Common myeloid progenitor, CD34-positive (primary cell): ENCODE measurements at regions not wholly inside any gene's neighbourhood (a gene's known extent, or its start where the extent isn't known, plus 50 kb on each side); places are given as distances from the start of the nearest gene placed in this dataset.

Source experiments
- CTCF ChIA-PET: fragments of 350-600 bp; sonication (Branson Sonifier 250); formaldehyde crosslinking; loops from one replicate; lab custom pipeline; 2021; ENCODE audit warnings: antibody characterized with exemption; lab: Charles Lee
- POLR2A ChIA-PET: fragments of 350-600 bp; sonication (Branson Sonifier 250); formaldehyde crosslinking; loops from one replicate; lab custom pipeline; 2021; ENCODE audit warnings: antibody characterized with exemption; lab: Charles Lee
- DNase-seq, 3 donors: peaks; one replicate each; pipeline versions ENCODE4 v3.0.0 to v3.0.0-alpha.2; 2013
- H3K27ac ChIP-seq, 2 experiments: 1 replicate in 1 of 2; 2 replicates in 1 of 2; pipeline ENCODE4 v1.7.0; 2013; ENCODE audit warnings: inconsistent platforms in 2 of 2, low read length in 2 of 2, mild to moderate bottlenecking in 2 of 2, low read depth in 1 of 2, moderate library complexity in 1 of 2; ENCODE audit not compliant: severe bottlenecking in 2 of 2, insufficient read depth in 1 of 2, poor library complexity in 1 of 2
- H3K27me3 ChIP-seq, 5 experiments: replicated peaks in 2 of 5; 1 replicate in 3 of 5; 2 replicates in 2 of 5; pipeline versions ENCODE4 v1.6.1 to v1.7.0; 2013; ENCODE audit warnings: low read length in 4 of 5, mild to moderate bottlenecking in 2 of 5, moderate library complexity in 2 of 5, inconsistent platforms in 1 of 5; ENCODE audit not compliant: insufficient read depth in 5 of 5, control insufficient read depth in 4 of 5
- H3K36me3 ChIP-seq, 4 experiments: 1 replicate in 2 of 4; 2 replicates in 2 of 4; pipeline versions ENCODE4 v1.6.1 to v1.7.0; 2013; ENCODE audit warnings: low read length in 3 of 4, control low read depth in 1 of 4, mild to moderate bottlenecking in 1 of 4; ENCODE audit not compliant: control insufficient read depth in 4 of 4, insufficient read depth in 4 of 4
- H3K4me1 ChIP-seq, 4 experiments: 1 replicate in 3 of 4; 2 replicates in 1 of 4; pipeline versions ENCODE4 v1.6.1 to v1.7.1; 2013; ENCODE audit warnings: low read length in 3 of 4, mild to moderate bottlenecking in 3 of 4, control low read depth in 1 of 4, inconsistent platforms in 1 of 4, moderate library complexity in 1 of 4; ENCODE audit not compliant: control insufficient read depth in 4 of 4, insufficient read depth in 4 of 4; ENCODE audit errors: control extremely low read depth in 1 of 4
- H3K4me3 ChIP-seq, 7 experiments: 1 replicate in 4 of 7; 2 replicates in 3 of 7; pipeline versions ENCODE4 v1.5.1 to v1.7.0; 2013; ENCODE audit warnings: mild to moderate bottlenecking in 7 of 7, low read length in 6 of 7, moderate library complexity in 6 of 7, inconsistent platforms in 2 of 7, low read depth in 2 of 7, control low read depth in 1 of 7; ENCODE audit not compliant: insufficient read depth in 4 of 7, control insufficient read depth in 1 of 7; ENCODE audit errors: extremely low read depth in 1 of 7
- H3K9me3 ChIP-seq, 5 experiments: 1 replicate in 4 of 5; 2 replicates in 1 of 5; pipeline versions ENCODE4 v1.6.1 to v1.7.1; 2013; ENCODE audit warnings: low read length in 4 of 5, mild to moderate bottlenecking in 2 of 5, inconsistent platforms in 1 of 5, low read depth in 1 of 5, moderate library complexity in 1 of 5; ENCODE audit not compliant: control insufficient read depth in 4 of 5, insufficient read depth in 2 of 5; ENCODE audit errors: control extremely low read depth in 1 of 5
- WGBS: methylation state at CpG from one replicate; pipeline ENCODE4 v1.1.5; 2013; ENCODE audit not compliant: insufficient coverage; 5-methylcytosine and 5-hydroxymethylcytosine counted together

DNA sequence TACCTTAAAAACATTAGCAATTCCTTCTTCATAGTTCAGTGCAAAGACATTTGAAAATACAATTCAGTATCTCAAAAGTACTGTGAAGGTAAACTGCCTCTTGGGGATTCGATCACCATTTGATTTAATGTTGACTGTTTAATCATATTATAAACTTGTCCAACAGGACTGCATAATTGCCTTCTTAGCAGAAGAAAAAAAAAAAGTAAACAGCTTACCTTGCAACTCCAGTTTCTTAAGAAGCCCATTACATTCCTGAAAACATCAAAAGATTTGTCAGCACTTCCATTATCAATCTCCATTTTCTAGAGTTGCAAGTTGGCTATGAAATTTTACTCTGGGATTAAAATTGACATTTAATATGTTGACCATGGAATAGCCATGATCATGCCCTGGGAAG, 1154.6 kb downstream of the OLFM4 start:
- WGBS, result no CpG with 5 or more reads among the region's 1 CpG
- Histone ChIP-seq H3K9me3 (no peaks in the 10 kb centered on the region), H3K4me1 (no peaks in the 10 kb centered on the region), H3K36me3 (no peaks in the 10 kb centered on the region), H3K4me3 (no peak overlapping the region), H3K27me3 (no peaks in the 10 kb centered on the region), H3K27ac (no peak overlapping the region)
- CTCF ChIA-PET, result no interaction called here
- no peak for DNase-seq
- POLR2A ChIA-PET, result no interaction called here

DNA sequence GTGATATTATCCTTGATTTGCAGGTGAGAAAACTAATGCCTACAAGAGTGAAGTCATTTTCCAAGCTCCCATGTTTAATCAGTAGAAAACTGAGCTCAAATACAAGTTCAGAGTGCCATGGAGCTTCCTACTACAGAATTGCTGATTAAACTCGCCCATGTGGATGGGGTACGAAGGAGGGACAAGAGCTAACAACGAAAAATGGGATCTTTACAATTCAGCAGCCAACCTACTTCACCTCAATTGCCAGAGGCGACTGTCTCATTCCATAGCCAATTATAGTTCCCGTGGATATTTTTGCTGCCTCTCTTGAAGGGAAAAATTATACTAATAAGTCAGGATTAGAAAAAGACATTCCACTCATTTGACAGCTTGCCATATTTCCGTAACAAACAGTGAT, 1155.1 kb downstream of the OLFM4 start:
- WGBS, result 60% methylated on average over 1 of the region's 6 CpGs
- CTCF ChIA-PET, result no interaction called here
- DNase-seq, result no peak

DNA sequence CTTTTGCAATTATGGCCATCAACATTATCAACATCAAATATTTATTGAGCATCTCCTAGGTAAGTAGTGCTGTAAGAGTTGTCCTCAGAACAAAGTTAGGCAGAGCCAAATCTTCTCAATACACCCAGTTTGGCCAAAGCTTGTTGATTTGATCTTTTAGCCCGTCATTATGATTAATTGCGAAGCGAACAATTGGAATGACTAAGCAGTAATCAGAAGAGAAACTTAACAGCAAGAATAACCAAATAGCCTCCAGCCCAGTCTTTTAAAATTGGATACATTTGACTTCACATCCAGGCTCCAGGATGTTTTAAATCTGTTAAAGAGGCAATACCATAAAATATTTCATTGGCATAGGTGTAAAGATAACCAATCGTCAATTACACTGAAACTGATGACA, 1156.0 kb downstream of the OLFM4 start:
- POLR2A ChIA-PET, result no interaction called here

More for the DNA sequence above, 1155.1 kb downstream of the OLFM4 start:
- Histone ChIP-seq H3K9me3 (no peaks in the 10 kb centered on the region), H3K4me1 (no peaks in the 10 kb centered on the region), H3K27ac (no peak overlapping the region), H3K36me3 (no peaks in the 10 kb centered on the region), H3K27me3 (no peaks in the 10 kb centered on the region), H3K4me3 (no peak overlapping the region)
- POLR2A ChIA-PET, result no interaction called here

DNA sequence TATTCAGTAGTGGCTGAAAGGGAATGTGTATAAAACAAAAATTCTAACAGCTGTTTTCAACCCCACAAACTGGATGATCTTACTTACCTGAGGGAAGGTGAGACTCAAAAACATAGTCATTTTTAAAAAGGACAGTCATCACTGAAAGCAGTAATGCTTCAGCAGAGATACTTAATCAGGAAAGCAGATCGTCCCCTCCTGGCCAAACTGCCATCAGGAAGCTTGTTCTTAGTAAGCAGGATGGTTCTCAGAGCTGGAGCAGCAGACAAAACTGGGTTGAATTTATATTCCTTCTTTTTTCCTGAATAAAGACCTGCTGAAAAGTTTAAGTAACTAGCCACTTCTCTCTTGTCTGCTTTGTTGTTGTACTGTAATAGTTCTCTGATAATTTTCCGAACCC, 1156.5 kb downstream of the OLFM4 start:
- WGBS, result 74% methylated on average over 2 of the region's 2 CpGs
- no peak overlapping the region for H3K4me3 ChIP-seq
- H3K36me3 ChIP-seq, result no peaks in the 10 kb centered on the region
- DNase-seq, result no peak
- H3K27ac ChIP-seq, result no peak overlapping the region
- POLR2A ChIA-PET, result no interaction called here
- H3K9me3 ChIP-seq, result no peaks in the 10 kb centered on the region
- no peaks in the 10 kb centered on the region for H3K4me1 ChIP-seq
- no peaks in the 10 kb centered on the region for H3K27me3 ChIP-seq
- CTCF ChIA-PET, result no interaction called here

More for the DNA sequence above, 1156.0 kb downstream of the OLFM4 start:
- CTCF ChIA-PET, result no interaction called here
- no peaks in the 10 kb centered on the region for H3K4me1 ChIP-seq
- no peak for DNase-seq
- no peak overlapping the region for H3K27ac ChIP-seq
- H3K4me3 ChIP-seq, result no peak overlapping the region
- no peaks in the 10 kb centered on the region for H3K9me3 ChIP-seq
- 82% methylated on average over 3 of the region's 4 CpGs for WGBS
- H3K27me3 ChIP-seq, result no peaks in the 10 kb centered on the region
- H3K36me3 ChIP-seq, result no peaks in the 10 kb centered on the region

DNA sequence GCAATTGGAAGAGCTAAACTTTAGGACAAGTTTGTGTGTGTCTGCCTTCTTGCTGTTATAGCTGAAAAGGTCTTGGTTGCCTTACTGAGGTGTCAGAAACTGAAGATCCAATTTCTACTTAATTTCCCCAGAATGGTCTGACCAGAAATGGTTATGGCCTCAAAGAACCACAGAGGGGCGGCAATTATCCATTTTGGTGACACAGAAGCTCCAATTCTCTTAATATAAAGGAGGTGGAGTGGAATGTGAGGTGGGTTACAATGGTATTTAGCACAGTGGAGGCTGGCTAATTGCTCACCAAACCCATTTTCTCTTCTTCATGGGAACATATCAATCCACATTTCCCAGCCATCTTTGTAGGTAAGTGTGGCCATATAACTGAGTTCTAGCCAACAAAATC, 1157.2 kb downstream of the OLFM4 start:
- DNase-seq, result no peak
- H3K36me3 ChIP-seq, result no peaks in the 10 kb centered on the region
- ChIA-PET POLR2A (no interaction called here), CTCF (no interaction called here)
- no peaks in the 10 kb centered on the region for H3K27me3 ChIP-seq
- H3K9me3 ChIP-seq, result no peaks in the 10 kb centered on the region
- WGBS, result 71% methylated on average over 1 of the region's 1 CpG
- no peaks in the 10 kb centered on the region for H3K4me1 ChIP-seq
- no peak overlapping the region for H3K4me3 ChIP-seq
- H3K27ac ChIP-seq, result no peak overlapping the region

DNA sequence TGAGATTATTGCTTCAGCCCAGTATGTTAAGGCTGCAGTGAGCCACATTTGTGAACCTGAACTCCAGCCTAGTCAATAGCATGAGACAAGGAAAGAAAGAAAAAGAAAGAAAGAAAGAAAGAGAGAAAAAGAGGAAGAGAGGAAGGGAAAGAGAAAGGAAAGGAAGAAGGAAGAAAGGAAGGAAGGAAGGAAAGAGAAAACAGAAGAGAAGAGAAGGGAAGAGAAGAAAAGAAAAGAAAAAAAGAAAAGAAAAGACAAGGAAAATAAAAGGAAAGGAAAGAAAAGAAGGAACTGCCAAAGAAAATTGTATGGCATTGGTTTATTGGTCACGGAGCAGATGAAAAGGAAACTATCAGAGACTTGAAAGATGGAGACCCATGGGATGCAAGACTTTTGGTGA, 1158.8 kb downstream of the OLFM4 start:
- ChIA-PET POLR2A (no interaction called here), CTCF (no interaction called here)
- H3K9me3 ChIP-seq, result no peaks in the 10 kb centered on the region
- H3K27ac ChIP-seq, result no peak overlapping the region
- WGBS, result 100% methylated on average over 1 of the region's 1 CpG
- no peaks in the 10 kb centered on the region for H3K27me3 ChIP-seq
- no peaks in the 10 kb centered on the region for H3K4me1 ChIP-seq
- no peak for DNase-seq
- H3K4me3 ChIP-seq, result no peak overlapping the region
- H3K36me3 ChIP-seq, result no peaks in the 10 kb centered on the region

DNA sequence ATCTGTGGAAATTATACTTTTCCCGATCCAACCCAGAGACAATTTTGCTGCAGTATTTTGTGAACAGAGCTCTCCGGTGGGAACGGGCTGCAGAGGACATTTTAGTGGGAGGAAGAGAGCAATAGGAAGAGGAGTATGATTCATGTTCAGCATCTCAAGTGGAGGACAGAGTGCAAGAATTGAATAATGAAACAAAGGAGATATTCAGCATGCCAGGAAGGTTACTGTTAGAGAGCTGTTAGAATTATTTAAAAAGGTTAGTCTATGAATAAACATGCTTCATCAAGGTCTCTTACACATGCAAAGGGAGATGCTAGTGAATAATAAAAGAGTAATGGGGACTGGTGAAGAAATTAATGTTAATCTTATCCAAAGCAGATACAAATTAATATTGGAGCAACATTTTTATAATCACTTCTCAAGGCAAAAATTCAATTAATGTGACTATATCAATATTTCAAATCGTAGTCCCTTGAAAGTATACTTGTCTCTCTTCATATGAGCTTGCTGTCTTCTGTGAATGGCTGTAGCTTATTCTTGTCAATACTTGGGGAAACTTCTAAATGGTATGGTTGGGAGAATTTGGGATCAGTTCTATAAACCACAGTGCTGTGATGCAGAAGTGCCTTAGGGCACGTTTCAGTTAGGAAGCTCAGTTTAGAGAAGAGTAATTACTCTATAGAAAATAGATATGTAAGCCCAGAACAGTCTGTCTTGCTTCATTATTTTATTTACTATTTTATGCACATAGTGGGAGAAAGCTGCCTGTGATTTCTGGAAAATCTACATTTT, 1165.8 kb downstream of the OLFM4 start:
- H3K4me3 ChIP-seq, result no peak overlapping the region

More for the DNA sequence above, 1165.8 kb downstream of the OLFM4 start:
- POLR2A ChIA-PET, result no interaction called here
- Histone ChIP-seq H3K27me3 (no peaks in the 10 kb centered on the region), H3K9me3 (no peaks in the 10 kb centered on the region), H3K4me1 (no peaks in the 10 kb centered on the region), H3K36me3 (no peaks in the 10 kb centered on the region), H3K27ac (no peak overlapping the region)
- CTCF ChIA-PET, result no interaction called here
- DNase-seq, result no peak
- WGBS, result 90% methylated on average over 3 of the region's 5 CpGs
